Endothelial cell (in vitro differentiated cells): ENCODE measurements at regions not wholly inside any gene's neighbourhood (a gene's known extent, or its start where the extent isn't known, plus 50 kb on each side); places are given as distances from the start of the nearest gene placed in this dataset.

Experiments
- DNase-seq: peaks from one replicate; pipeline ENCODE4 v3.0.0; 2021; ENCODE audit warnings: low spot score
- H3K27ac Mint-ChIP-seq: one replicate; pipeline ENCODE4 v1.8.0; 2021; ENCODE audit warnings: mixed read lengths, inconsistent platforms; ENCODE audit not compliant: unreplicated experiment
- H3K27me3 Mint-ChIP-seq: one replicate; pipeline ENCODE4 v1.8.0; 2021; ENCODE audit warnings: mild to moderate bottlenecking, moderate library complexity, mixed read lengths, inconsistent platforms; ENCODE audit not compliant: unreplicated experiment
- H3K36me3 Mint-ChIP-seq: one replicate; pipeline ENCODE4 v1.8.0; 2021; ENCODE audit warnings: mild to moderate bottlenecking, low read depth, mixed read lengths, inconsistent platforms; ENCODE audit not compliant: unreplicated experiment
- H3K4me1 Mint-ChIP-seq: one replicate; pipeline ENCODE4 v1.8.0; 2021; ENCODE audit warnings: mild to moderate bottlenecking, mixed read lengths, inconsistent platforms; ENCODE audit not compliant: unreplicated experiment
- H3K4me3 Mint-ChIP-seq: one replicate; pipeline ENCODE4 v1.8.0; 2021; ENCODE audit warnings: mild to moderate bottlenecking, mixed read lengths, inconsistent platforms; ENCODE audit not compliant: unreplicated experiment
- H3K9me3 Mint-ChIP-seq: one replicate; pipeline ENCODE4 v1.8.0; 2021; ENCODE audit warnings: mixed read lengths, inconsistent platforms; ENCODE audit not compliant: unreplicated experiment
- CTCF ChIP-seq: fragments of 200-600 bp; sonication (generic); IDR thresholded peaks from one replicate; pipeline ENCODE4 v1.5.0; 2021; ENCODE audit warnings: antibody characterized with exemption; ENCODE audit not compliant: unreplicated experiment

- peaks cover 4% of the 10 kb centered on the region for H3K4me1 Mint-ChIP-seq
- H3K36me3 Mint-ChIP-seq, result no peaks in the 10 kb centered on the region
- H3K27ac Mint-ChIP-seq, result no peak overlapping the region
- no peak for DNase-seq
- no peak for TF ChIP-seq CTCF
- H3K27me3 Mint-ChIP-seq, result no peaks in the 10 kb centered on the region
- no peaks in the 10 kb centered on the region for H3K9me3 Mint-ChIP-seq
- H3K4me3 Mint-ChIP-seq, result no peak overlapping the region
These were observed 157.8 kb upstream of the TNC start for GRCh38 chr9:115275753-115276152.

- Mint-ChIP-seq H3K27me3 (no peaks in the 10 kb centered on the region), H3K4me3 (no peak overlapping the region), H3K36me3 (no peaks in the 10 kb centered on the region), H3K9me3 (no peaks in the 10 kb centered on the region), H3K27ac (no peak overlapping the region), H3K4me1 (peaks cover 10% of the 10 kb centered on the region)
- no peak for TF ChIP-seq CTCF
- no peak for DNase-seq
These were observed 158.7 kb upstream of the TNC start for GRCh38 chr9:115276621-115277020.

GRCh38 chr9:115277301-115277700 is 159.3 kb upstream of the TNC start:
- Mint-ChIP-seq H3K4me1 (peaks cover 10% of the 10 kb centered on the region), H3K9me3 (no peaks in the 10 kb centered on the region), H3K27me3 (peaks cover 1% of the 10 kb centered on the region), H3K4me3 (no peak overlapping the region), H3K36me3 (no peaks in the 10 kb centered on the region), H3K27ac (no peak overlapping the region)
- DNase-seq, result no peak
- TF ChIP-seq CTCF, result no peak

- H3K9me3 Mint-ChIP-seq, result no peaks in the 10 kb centered on the region
- H3K4me1 Mint-ChIP-seq, result peaks cover 10% of the 10 kb centered on the region
- no peak for TF ChIP-seq CTCF
- H3K36me3 Mint-ChIP-seq, result no peaks in the 10 kb centered on the region
- peaks cover 1% of the 10 kb centered on the region for H3K27me3 Mint-ChIP-seq
- no peak overlapping the region for H3K4me3 Mint-ChIP-seq
- DNase-seq, result no peak
- no peak overlapping the region for H3K27ac Mint-ChIP-seq
These were observed 160.5 kb upstream of the TNC start for GRCh38 chr9:115278326-115279035.

- Mint-ChIP-seq H3K4me1 (peaks cover 10% of the 10 kb centered on the region), H3K9me3 (no peaks in the 10 kb centered on the region), H3K27ac (no peak overlapping the region), H3K27me3 (peaks cover 1% of the 10 kb centered on the region), H3K4me3 (no peak overlapping the region), H3K36me3 (no peaks in the 10 kb centered on the region)
- DNase-seq, result no peak
- no peak for TF ChIP-seq CTCF
These were observed 165.4 kb upstream of the TNC start for GRCh38 chr9:115283395-115283794.
